SK-N-SH (cell line): ENCODE measurements at regions not wholly inside any gene's neighbourhood (a gene's known extent, or its start where the extent isn't known, plus 50 kb on each side); places are given as distances from the start of the nearest gene placed in this dataset.

Experiments
- CTCF ChIA-PET: fragments of 300-600, 350-600 bp; formaldehyde crosslinking; extraction: SDS; loops from one replicate; lab custom pipeline; 2021; lab: Yijun Ruan, JAX
- POLR2A ChIA-PET: fragments of 350-600 bp; sonication (Branson Sonifier 250); formaldehyde crosslinking; extraction: SDS; loops from one replicate; lab custom pipeline; 2020; ENCODE audit warnings: antibody characterized with exemption, inconsistent platforms; lab: Yijun Ruan, JAX
- DNase-seq: peaks from one replicate; pipeline ENCODE4 v3.0.0; 2012
- H2AFZ ChIP-seq: fragments of 200-600 bp; sonication (generic); 2 replicates; pipeline ENCODE4 v1.8.1; 2016; ENCODE audit warnings: antibody characterized with exemption, mild to moderate bottlenecking, low read depth
- H3F3A ChIP-seq: fragments of 200-600 bp; sonication (generic); replicated peaks from 2 replicates; pipeline ENCODE3; 2016; ENCODE audit warnings: antibody characterized with exemption, mild to moderate bottlenecking; ENCODE audit not compliant: insufficient read depth
- H3K27ac ChIP-seq, 2 experiments: fragments of 200-500 bp in 1 of 2; fragments of 200-600 bp in 1 of 2; sonication (Bioruptor generic) in 1 of 2; sonication (generic), shearing (Covaris generic) in 1 of 2; 2 replicates each; pipeline versions ENCODE4 v1.5.1 to v1.6.1; 2014 to 2016; ENCODE audit warnings: low read depth in 2 of 2, inconsistent platforms in 1 of 2, low read length in 1 of 2, mild to moderate bottlenecking in 1 of 2, mixed read lengths in 1 of 2
- H3K27me3 ChIP-seq: fragments of 200-600 bp; sonication (generic), shearing (Covaris generic); 2 replicates; pipeline ENCODE4 v1.6.1; 2016; ENCODE audit warnings: mixed run types; ENCODE audit not compliant: insufficient read depth
- H3K36me3 ChIP-seq, 2 experiments: fragments of 200-500 bp in 1 of 2; fragments of 200-600 bp in 1 of 2; sonication (Bioruptor generic) in 1 of 2; sonication (generic) in 1 of 2; replicated peaks in 1 of 2; 2 replicates each; pipeline versions ENCODE3 to v1.5.1; 2014 to 2016; ENCODE audit warnings: low read length in 1 of 2, mild to moderate bottlenecking in 1 of 2; ENCODE audit not compliant: insufficient read depth in 2 of 2, control insufficient read depth in 1 of 2
- H3K4me1 ChIP-seq, 2 experiments: fragments of 200-500 bp in 1 of 2; fragments of 200-600 bp in 1 of 2; sonication (Bioruptor generic) in 1 of 2; sonication (generic), shearing (Covaris generic) in 1 of 2; 2 replicates each; pipeline versions ENCODE4 v1.5.1 to v1.6.1; 2014 to 2016; ENCODE audit warnings: low read depth in 1 of 2, low read length in 1 of 2, mixed run types in 1 of 2; ENCODE audit not compliant: insufficient read depth in 2 of 2, control insufficient read depth in 1 of 2
- H3K4me2 ChIP-seq: fragments of 200-600 bp; sonication (generic), shearing (Covaris generic); 2 replicates; pipeline ENCODE4 v1.6.1; 2017; ENCODE audit warnings: mixed run types
- H3K4me3 ChIP-seq, 2 experiments: fragments of 200-500 bp in 1 of 2; fragments of 200-600 bp in 1 of 2; sonication (Bioruptor generic) in 1 of 2; sonication (generic), shearing (Covaris generic) in 1 of 2; 2 replicates each; pipeline versions ENCODE4 v1.5.1 to v1.8.1; 2014 to 2016; ENCODE audit warnings: low read depth in 2 of 2, inconsistent platforms in 1 of 2, low read length in 1 of 2, mild to moderate bottlenecking in 1 of 2, mixed read lengths in 1 of 2, moderate library complexity in 1 of 2
- H3K79me2 ChIP-seq: fragments of 200-600 bp; sonication (generic); 2 replicates; pipeline ENCODE4 v1.8.1; 2017; ENCODE audit warnings: mild to moderate bottlenecking; ENCODE audit not compliant: insufficient read depth
- H3K9ac ChIP-seq: fragments of 200-600 bp; sonication (generic); 2 replicates; pipeline ENCODE4 v1.6.1; 2017; ENCODE audit warnings: mixed run types
- H3K9me2 ChIP-seq: fragments of 200-600 bp; sonication (generic); 2 replicates; pipeline ENCODE4 v1.6.1; 2017; ENCODE audit warnings: mixed run types
- H3K9me3 ChIP-seq: fragments of 200-600 bp; sonication (generic); 2 replicates; pipeline ENCODE4 v1.6.1; 2017; ENCODE audit warnings: mixed run types, mild to moderate bottlenecking, moderate library complexity
- H4K20me1 ChIP-seq: fragments of 200-600 bp; sonication (generic); 2 replicates; pipeline ENCODE4 v1.6.1; 2017; ENCODE audit warnings: mild to moderate bottlenecking, mixed run types; ENCODE audit not compliant: insufficient read depth
- CHD2 ChIP-seq: fragments of 150-350 bp; IDR thresholded peaks from 2 replicates; pipeline ENCODE4 v1.6.1; 2018; ENCODE audit warnings: low read length; ENCODE audit not compliant: partially characterized antibody
- CTCF ChIP-seq: fragments of 200-600 bp; sonication (generic); IDR thresholded peaks from 2 replicates; pipeline ENCODE4 v1.6.1; 2017; ENCODE audit warnings: antibody characterized with exemption, mild to moderate bottlenecking, moderate library complexity
- ELF1 ChIP-seq: IDR thresholded peaks from 2 replicates; pipeline ENCODE4 v1.4.0; 2012
- EZH2phosphoT487 ChIP-seq: fragments of 200-600 bp; sonication (generic); IDR thresholded peaks from 2 replicates; pipeline ENCODE4 v1.6.1; 2017; ENCODE audit warnings: low read depth, mixed run types, mild to moderate bottlenecking, antibody characterized with exemption, moderate library complexity, borderline replicate concordance
- GABPA ChIP-seq: IDR thresholded peaks from 2 replicates; pipeline ENCODE4 v1.4.0; 2012; ENCODE audit warnings: low read depth, mild to moderate bottlenecking
- GATA2 ChIP-seq: sonication (generic); formaldehyde crosslinking; IDR thresholded peaks from 2 replicates; pipeline ENCODE4 v1.5.0; 2020; ENCODE audit warnings: mild to moderate bottlenecking, missing genetic modification reagents
- MEF2A ChIP-seq: IDR thresholded peaks from 2 replicates; pipeline ENCODE4 v1.4.0; 2012; ENCODE audit warnings: low read depth, borderline replicate concordance
- NRF1 ChIP-seq: IDR thresholded peaks from 2 replicates; pipeline ENCODE4 v1.6.1; 2012; ENCODE audit warnings: low read depth, mild to moderate bottlenecking, low read length
- POLR2AphosphoS5 ChIP-seq: IDR thresholded peaks from 2 replicates; pipeline ENCODE4 v1.6.1; 2012; ENCODE audit warnings: low read depth, low read length
- RAD21 ChIP-seq: IDR thresholded peaks from 2 replicates; pipeline ENCODE4 v1.6.1; 2012; ENCODE audit warnings: mild to moderate bottlenecking, low read length
- RCOR1 ChIP-seq: fragments of 150-350 bp; IDR thresholded peaks from 2 replicates; pipeline ENCODE4 v1.6.1; 2017; ENCODE audit warnings: antibody characterized with exemption, low read length
- RXRA ChIP-seq: IDR thresholded peaks from 2 replicates; pipeline ENCODE4 v1.4.0; 2012; ENCODE audit warnings: low read depth, mild to moderate bottlenecking, borderline replicate concordance
- SIN3A ChIP-seq: IDR thresholded peaks from 2 replicates; pipeline ENCODE4 v1.6.1; 2012; ENCODE audit warnings: low read depth, mild to moderate bottlenecking, low read length, moderate library complexity, borderline replicate concordance
- SMC3 ChIP-seq: IDR thresholded peaks from 2 replicates; pipeline ENCODE4 v1.6.1; 2012; ENCODE audit warnings: low read depth, low read length, improper control_type of control experiment
- TAF1 ChIP-seq: IDR thresholded peaks from 2 replicates; pipeline ENCODE4 v1.6.1; 2012; ENCODE audit warnings: low read depth, mild to moderate bottlenecking, low read length, moderate library complexity, borderline replicate concordance
- TEAD4 ChIP-seq: IDR thresholded peaks from 2 replicates; pipeline ENCODE4 v1.4.0; 2012; ENCODE audit warnings: mild to moderate bottlenecking, borderline replicate concordance; ENCODE audit not compliant: insufficient read depth
- YY1 ChIP-seq: IDR thresholded peaks from 2 replicates; pipeline ENCODE4 v1.4.0; 2012; ENCODE audit warnings: low read depth, mild to moderate bottlenecking
- ZBTB33 ChIP-seq: IDR thresholded peaks from 2 replicates; pipeline ENCODE4 v1.4.0; 2012; ENCODE audit warnings: low read depth, borderline replicate concordance
- WGBS: methylation state at CpG from one replicate; pipeline ENCODE4 v1.1.6; 2017; ENCODE audit warnings: low lambda C conversion rate; 5-methylcytosine and 5-hydroxymethylcytosine counted together
- TF ChIP-seq, protein P1 (sequence below): fragments of 150-350 bp; IDR thresholded peaks from 2 replicates; pipeline ENCODE4 v1.6.1; 2017; ENCODE audit warnings: antibody characterized with exemption, low read length, low read depth, borderline replicate concordance
- TF ChIP-seq, protein P2 (sequence below): IDR thresholded peaks from 2 replicates; pipeline ENCODE4 v1.4.0; 2012; ENCODE audit warnings: low read depth, borderline replicate concordance
- TF ChIP-seq, protein P3 (sequence below): IDR thresholded peaks from 2 replicates; pipeline ENCODE4 v1.4.0; 2012; ENCODE audit warnings: low read depth

DNA sequence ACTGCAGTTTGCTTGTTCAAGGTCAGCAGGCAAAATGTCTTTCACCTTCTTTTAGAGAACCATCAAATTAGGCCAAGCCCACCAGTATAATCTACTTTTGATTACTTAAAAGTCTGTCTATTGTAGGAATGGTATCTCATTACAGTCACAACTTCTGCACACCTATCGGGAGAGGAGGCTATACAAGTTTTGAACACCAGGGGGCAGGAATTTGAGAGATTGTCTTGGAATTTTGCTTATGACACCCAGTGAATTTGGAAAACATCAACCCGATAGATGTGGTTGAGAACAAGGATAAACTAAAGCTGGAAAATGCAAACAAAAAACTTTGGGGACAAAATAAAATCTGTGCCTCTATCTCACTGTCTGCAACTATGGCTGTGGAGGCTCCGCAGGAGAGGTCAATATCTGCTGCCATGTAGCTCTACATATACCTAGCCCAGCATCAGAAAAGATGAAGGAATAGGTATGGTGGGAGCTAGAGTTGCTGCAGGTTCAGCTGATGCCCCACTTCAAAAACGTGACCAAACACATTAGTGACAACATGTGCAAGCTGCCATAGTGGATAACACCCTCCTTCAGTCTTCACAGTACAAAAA, 1299.2 kb upstream of the SPRY2 start:
- Histone ChIP-seq H4K20me1 (no peaks in the 10 kb centered on the region), H2AFZ (no peak overlapping the region), H3K4me3 (no peak overlapping the region), H3K9ac (no peak overlapping the region), H3K4me1 (no peaks in the 10 kb centered on the region), H3K9me3 (no peaks in the 10 kb centered on the region), H3K27ac (no peak overlapping the region)
- POLR2A ChIA-PET: no interaction called here
- CTCF ChIA-PET: interaction anchor here (0.5 to 2.1 kb wide), 20 partner anchors 9 to 625 kb away, joined by 3 to 19 read pairs (median 3); no protein-coding TSS in a partner anchor
- DNase-seq: peak; percentile 8
- TF ChIP-seq, protein P1, sequence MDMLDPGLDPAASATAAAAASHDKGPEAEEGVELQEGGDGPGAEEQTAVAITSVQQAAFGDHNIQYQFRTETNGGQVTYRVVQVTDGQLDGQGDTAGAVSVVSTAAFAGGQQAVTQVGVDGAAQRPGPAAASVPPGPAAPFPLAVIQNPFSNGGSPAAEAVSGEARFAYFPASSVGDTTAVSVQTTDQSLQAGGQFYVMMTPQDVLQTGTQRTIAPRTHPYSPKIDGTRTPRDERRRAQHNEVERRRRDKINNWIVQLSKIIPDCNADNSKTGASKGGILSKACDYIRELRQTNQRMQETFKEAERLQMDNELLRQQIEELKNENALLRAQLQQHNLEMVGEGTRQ: no peak
- TF ChIP-seq ZBTB33 (no peak), SIN3A (no peak), CTCF (peak; percentile 68), TAF1 (no peak), GABPA (no peak), GATA2 (CRISPR knock-in tag) (no peak), TEAD4 (no peak), EZH2phosphoT487 (no peak), CHD2 (no peak), RAD21 (peak; percentile 53), MEF2A (no peak), SMC3 (peak; percentile 51), ELF1 (no peak), POLR2AphosphoS5 (no peak), NRF1 (no peak), YY1 (no peak), RXRA (no peak), RCOR1 (no peak)
- TF ChIP-seq, protein P2, sequence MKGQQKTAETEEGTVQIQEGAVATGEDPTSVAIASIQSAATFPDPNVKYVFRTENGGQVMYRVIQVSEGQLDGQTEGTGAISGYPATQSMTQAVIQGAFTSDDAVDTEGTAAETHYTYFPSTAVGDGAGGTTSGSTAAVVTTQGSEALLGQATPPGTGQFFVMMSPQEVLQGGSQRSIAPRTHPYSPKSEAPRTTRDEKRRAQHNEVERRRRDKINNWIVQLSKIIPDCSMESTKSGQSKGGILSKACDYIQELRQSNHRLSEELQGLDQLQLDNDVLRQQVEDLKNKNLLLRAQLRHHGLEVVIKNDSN: no peak
- TF ChIP-seq, protein P3, sequence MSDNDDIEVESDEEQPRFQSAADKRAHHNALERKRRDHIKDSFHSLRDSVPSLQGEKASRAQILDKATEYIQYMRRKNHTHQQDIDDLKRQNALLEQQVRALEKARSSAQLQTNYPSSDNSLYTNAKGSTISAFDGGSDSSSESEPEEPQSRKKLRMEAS: no peak
- TF ChIP-seq, all 33 proteins: peak for 3
- Histone ChIP-seq H3F3A (no peaks in the 10 kb centered on the region), H3K9me2 (no peaks in the 10 kb centered on the region), H3K79me2 (no peaks in the 10 kb centered on the region), H3K36me3 (no peaks in the 10 kb centered on the region), H3K27me3 (no peaks in the 10 kb centered on the region), H3K4me2 (no peak overlapping the region)
- WGBS: 8% methylated on average over 4 of the region's 4 CpGs
